Fibroblast of lung (primary cell): ENCODE measurements at regions not wholly inside any gene's neighbourhood (a gene's known extent, or its start where the extent isn't known, plus 50 kb on each side); places are given as distances from the start of the nearest gene placed in this dataset.

ENCODE experiments used
- CTCF ChIP-seq, 2 donors: IDR thresholded peaks in 1 of 2; conservative IDR thresholded peaks in 1 of 2; 1 replicate in 1 of 2; 2 replicates in 1 of 2; pipeline ENCODE4 v1.5.1; 2011 to 2012; ENCODE audit warnings: low read length in 2 of 2, control low read depth in 1 of 2, inconsistent platforms in 1 of 2, low read depth in 1 of 2, mild to moderate bottlenecking in 1 of 2
- EZH2 ChIP-seq: IDR thresholded peaks from 2 replicates; pipeline ENCODE4 v1.5.1; 2012; ENCODE audit warnings: low read length, control low read depth, mild to moderate bottlenecking; ENCODE audit errors: missing control alignments

DNA sequence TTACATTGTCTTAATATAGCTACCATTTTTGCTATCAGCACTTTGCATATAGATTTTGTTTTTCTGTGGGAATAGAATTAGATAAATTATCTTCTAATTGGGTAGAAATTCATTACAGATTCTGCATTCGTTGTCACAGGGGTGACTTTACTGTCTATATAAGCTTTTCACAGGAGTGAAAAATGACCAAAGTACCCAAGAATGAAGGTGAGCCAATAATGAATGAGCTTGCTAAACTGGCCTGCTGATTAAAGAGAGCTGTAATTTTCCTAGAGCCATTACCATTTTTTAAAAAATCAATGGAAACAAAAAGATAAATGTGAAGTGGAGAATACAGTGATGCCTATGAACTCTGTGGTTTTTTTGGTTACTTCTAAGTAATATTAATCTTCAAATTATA lies 504.6 kb downstream of the RPL10L start:
- TF ChIP-seq CTCF (conservative IDR thresholded peaks at IDR 0.05 in 1 of 2, IDR thresholded peaks at IDR 0.05 in 1 of 2; ENCODE audit: low read depth in 1 of 2, low read length in 2 of 2) = no peak
- TF ChIP-seq EZH2 = no peak
